Left colon (tissue), 2 donors: ENCODE measurements at regions not wholly inside any gene's neighbourhood (a gene's known extent, or its start where the extent isn't known, plus 50 kb on each side); places are given as distances from the start of the nearest gene placed in this dataset.

Experiments
- ATAC-seq: fragments of 200-7000 bp; cut with Tn5 transposase; one replicate; pipeline ENCODE4 v1.9.1; 2020; ENCODE audit warnings: mild to moderate bottlenecking, moderate library complexity
- DNase-seq, 2 donors: peaks; one replicate each; pipeline ENCODE4 v3.0.0-alpha.2; 2020
- intact Hi-C, 2 donors: fragments of 100-400 bp; cut with DNase I in 1 of 2; cut with micrococcal nuclease in 1 of 2; formaldehyde crosslinking; loops; one replicate each; pipeline versions ENCODE4 v1.11.2 to v1.14.0; 2022; cut with DNase I, micrococcal nuclease
- donor health status: DM: no; HTN: no; CAD: no.
- donor health status: DM: yes; HTN: yes; CAD: no.

GRCh38 chr10:94043431-94043990 lies 49.8 kb downstream of the PLCE1 start:
- ATAC-seq (no peak), DNase-seq (no peak)
- intact Hi-C loops, result no loop called here

- ATAC-seq (no peak), DNase-seq (no peak)
- intact Hi-C loops, result no loop called here
Observed at GRCh38 chr10:94046098-94046497, 52.4 kb downstream of the PLCE1 start.

GRCh38 chr10:94047293-94047692 lies 53.6 kb downstream of the PLCE1 start:
- DNase-seq (no peak), ATAC-seq (no peak)
- intact Hi-C loops, result no loop called here

GRCh38 chr10:94049911-94050310 lies 56.2 kb downstream of the PLCE1 start:
- ATAC-seq (no peak), DNase-seq (no peak)
- intact Hi-C loops, result no loop called here

- intact Hi-C loops, result no loop called here
- no peak for ATAC-seq
- no peak for DNase-seq
Observed at GRCh38 chr10:94052281-94052680, 58.5 kb downstream of the PLCE1 start.

GRCh38 chr10:94052866-94053791 lies 59.4 kb downstream of the PLCE1 start:
- no peak for ATAC-seq
- DNase-seq, result no peak
- intact Hi-C loops, result no loop called here

GRCh38 chr10:94059178-94059883 lies 65.6 kb downstream of the PLCE1 start:
- no peak for DNase-seq
- intact Hi-C loops, result no loop called here
- peak; percentile 61 for ATAC-seq

GRCh38 chr10:94061026-94061425 lies 67.3 kb downstream of the PLCE1 start:
- intact Hi-C loops, result no loop called here
- ATAC-seq (no peak), DNase-seq (no peak)

- ATAC-seq (no peak), DNase-seq (no peak)
- intact Hi-C loops, result no loop called here
Observed at GRCh38 chr10:94062611-94063010, 68.9 kb downstream of the PLCE1 start.

- intact Hi-C loops, result no loop called here
- DNase-seq, result no peak
- peak; percentile 77 for ATAC-seq
Observed at GRCh38 chr10:94065362-94065761, 71.6 kb downstream of the PLCE1 start.

GRCh38 chr10:94065787-94066186 lies 72.1 kb downstream of the PLCE1 start:
- intact Hi-C loops, result no loop called here
- ATAC-seq, result no peak
- no peak for DNase-seq

GRCh38 chr10:94066411-94066810 lies 72.7 kb downstream of the PLCE1 start:
- no peak for DNase-seq
- ATAC-seq, result no peak
- intact Hi-C loops, result no loop called here

GRCh38 chr10:94069884-94070283 lies 76.2 kb downstream of the PLCE1 start:
- intact Hi-C loops, result no loop called here
- DNase-seq (no peak), ATAC-seq (peak; percentile 63)

GRCh38 chr10:94074462-94074861 lies 80.7 kb downstream of the PLCE1 start:
- ATAC-seq (no peak), DNase-seq (no peak)
- intact Hi-C loops, result no loop called here

GRCh38 chr10:94075506-94075905 lies 81.8 kb downstream of the PLCE1 start:
- intact Hi-C loops, result no loop called here
- no peak for ATAC-seq
- DNase-seq, result no peak

GRCh38 chr10:94076325-94076841 lies 82.7 kb downstream of the PLCE1 start:
- DNase-seq, result peak in 1 of 2 donors; percentile 23
- ATAC-seq, result peak; percentile 92

GRCh38 chr10:94077042-94077441 lies 83.3 kb downstream of the PLCE1 start:
- intact Hi-C loops, result no loop called here
- DNase-seq (no peak), ATAC-seq (no peak)

More at GRCh38 chr10:94076325-94076841, 82.7 kb downstream of the PLCE1 start:
- intact Hi-C loops, result no loop called here

GRCh38 chr10:94080108-94080507 lies 86.4 kb downstream of the PLCE1 start:
- intact Hi-C loops, result no loop called here
- ATAC-seq (no peak), DNase-seq (no peak)

GRCh38 chr10:94083662-94084265 lies 90.0 kb downstream of the PLCE1 start:
- DNase-seq (no peak), ATAC-seq (peak; percentile 87)
- intact Hi-C loops, result no loop called here
